ENCODE measurements at regions not wholly inside any gene's neighbourhood (a gene's known extent, or its start where the extent isn't known, plus 50 kb on each side); places are given as distances from the start of the nearest gene placed in this dataset.

- ATAC-seq, result no peak
- H3K36me3 ChIP-seq (ENCODE audit: control insufficient read depth in 1 of 2, insufficient read depth in 2 of 2, low read length in 2 of 2), result no peaks in the 10 kb centered on the region
- H3K4me3 ChIP-seq (replicated peaks in 1 of 2; ENCODE audit: low read depth in 1 of 2, low read length in 2 of 2), result no peak overlapping the region
- intact Hi-C loops (cut with micrococcal nuclease), result no loop called here
- H3K4me2 ChIP-seq (ENCODE audit: low read length), result no peak overlapping the region
- no peaks in the 10 kb centered on the region for H3K9me3 ChIP-seq (ENCODE audit: control insufficient read depth in 1 of 2, insufficient read depth in 1 of 2, low read depth in 1 of 2, low read length in 2 of 2)
- ChIA-PET POLR2A (no interaction called here), CTCF (no interaction called here), RAD21 (ENCODE audit: low non-redundant PET in 1 of 2, low total read pairs in 2 of 2, uncharacterized antibody in 2 of 2, unreplicated experiment in 2 of 2) (no interaction called here)
- no peaks in the 10 kb centered on the region for H3K9me2 ChIP-seq (ENCODE audit: insufficient read depth)
- no TSS peak for BruUV-seq (replicated peaks)
- no peak for DNase-seq (ENCODE audit: low read depth, low spot score)
- TF ChIP-seq CTCF (IDR thresholded peaks at IDR 0.05 in 2 of 3, conservative IDR thresholded peaks at IDR 0.05 in 1 of 3; ENCODE audit: borderline replicate concordance in 1 of 3, insufficient read depth in 1 of 3, low read depth in 2 of 3, low read length in 2 of 3) (no peak), CBX3 (IDR thresholded peaks at IDR 0.05; ENCODE audit: low read depth) (no peak), ZNF274 (IDR thresholded peaks at IDR 0.05; ENCODE audit: low read depth, low read length) (no peak), TCF7L2 (IDR thresholded peaks at IDR 0.05; ENCODE audit: borderline replicate concordance, extremely low read depth, insufficient read depth, insufficient read length) (no peak), EZH2 (IDR thresholded peaks at IDR 0.05) (no peak), EZH2phosphoT487 (IDR thresholded peaks at IDR 0.05; ENCODE audit: borderline replicate concordance) (no peak), YY1 (IDR thresholded peaks at IDR 0.05; ENCODE audit: extremely low read depth, insufficient replicate concordance, low read depth, low read length) (no peak), POLR2AphosphoS5 (IDR thresholded peaks at IDR 0.05; ENCODE audit: low read depth, low read length) (no peak)
- TF ChIP-seq, protein P1, sequence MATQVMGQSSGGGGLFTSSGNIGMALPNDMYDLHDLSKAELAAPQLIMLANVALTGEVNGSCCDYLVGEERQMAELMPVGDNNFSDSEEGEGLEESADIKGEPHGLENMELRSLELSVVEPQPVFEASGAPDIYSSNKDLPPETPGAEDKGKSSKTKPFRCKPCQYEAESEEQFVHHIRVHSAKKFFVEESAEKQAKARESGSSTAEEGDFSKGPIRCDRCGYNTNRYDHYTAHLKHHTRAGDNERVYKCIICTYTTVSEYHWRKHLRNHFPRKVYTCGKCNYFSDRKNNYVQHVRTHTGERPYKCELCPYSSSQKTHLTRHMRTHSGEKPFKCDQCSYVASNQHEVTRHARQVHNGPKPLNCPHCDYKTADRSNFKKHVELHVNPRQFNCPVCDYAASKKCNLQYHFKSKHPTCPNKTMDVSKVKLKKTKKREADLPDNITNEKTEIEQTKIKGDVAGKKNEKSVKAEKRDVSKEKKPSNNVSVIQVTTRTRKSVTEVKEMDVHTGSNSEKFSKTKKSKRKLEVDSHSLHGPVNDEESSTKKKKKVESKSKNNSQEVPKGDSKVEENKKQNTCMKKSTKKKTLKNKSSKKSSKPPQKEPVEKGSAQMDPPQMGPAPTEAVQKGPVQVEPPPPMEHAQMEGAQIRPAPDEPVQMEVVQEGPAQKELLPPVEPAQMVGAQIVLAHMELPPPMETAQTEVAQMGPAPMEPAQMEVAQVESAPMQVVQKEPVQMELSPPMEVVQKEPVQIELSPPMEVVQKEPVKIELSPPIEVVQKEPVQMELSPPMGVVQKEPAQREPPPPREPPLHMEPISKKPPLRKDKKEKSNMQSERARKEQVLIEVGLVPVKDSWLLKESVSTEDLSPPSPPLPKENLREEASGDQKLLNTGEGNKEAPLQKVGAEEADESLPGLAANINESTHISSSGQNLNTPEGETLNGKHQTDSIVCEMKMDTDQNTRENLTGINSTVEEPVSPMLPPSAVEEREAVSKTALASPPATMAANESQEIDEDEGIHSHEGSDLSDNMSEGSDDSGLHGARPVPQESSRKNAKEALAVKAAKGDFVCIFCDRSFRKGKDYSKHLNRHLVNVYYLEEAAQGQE (IDR thresholded peaks at IDR 0.05; ENCODE audit: low read depth), result no peak
- no peak overlapping the region for H3K27ac ChIP-seq (ENCODE audit: low read depth, low read length)
- no peak overlapping the region for H2AFZ ChIP-seq (ENCODE audit: low read depth, low read length, poor library complexity, severe bottlenecking)
- no peak overlapping the region for H3K9ac ChIP-seq (ENCODE audit: low read length)
- no peaks in the 10 kb centered on the region for H3K27me3 ChIP-seq (ENCODE audit: insufficient read depth, low read length)
- no peaks in the 10 kb centered on the region for H4K20me1 ChIP-seq (ENCODE audit: insufficient read depth)
- H3K79me2 ChIP-seq (ENCODE audit: insufficient read depth, low read length), result no peaks in the 10 kb centered on the region
- H3K4me1 ChIP-seq (ENCODE audit: control insufficient read depth in 1 of 2, insufficient read depth in 2 of 2, low read length in 2 of 2), result peaks cover 3 to 6% of the 10 kb centered on the region in 2 experiments; a peak in 3 of 4 replicates
Observed at GRCh38 chr2:181396256-181397123, 60.7 kb upstream of the ITGA4 start.

Measured in HCT116 (cell line).